Nephron progenitor cell (in vitro differentiated cells): ENCODE measurements at regions not wholly inside any gene's neighbourhood (a gene's known extent, or its start where the extent isn't known, plus 50 kb on each side); places are given as distances from the start of the nearest gene placed in this dataset.

Experiments used
- DNase-seq: peaks from one replicate; pipeline ENCODE4 v3.0.0; 2021
- H3K27ac Mint-ChIP-seq: 2 replicates; pipeline ENCODE4 v1.8.0; 2021; ENCODE audit warnings: mild to moderate bottlenecking, moderate library complexity, mixed read lengths
- H3K27me3 Mint-ChIP-seq: 2 replicates; pipeline ENCODE4 v1.8.0; 2021; ENCODE audit warnings: mild to moderate bottlenecking, low read depth, mixed read lengths; ENCODE audit not compliant: poor library complexity
- H3K36me3 Mint-ChIP-seq: 2 replicates; pipeline ENCODE4 v1.8.0; 2021; ENCODE audit warnings: low read depth, mixed read lengths
- H3K4me1 Mint-ChIP-seq: 2 replicates; pipeline ENCODE4 v1.8.0; 2021; ENCODE audit warnings: mixed read lengths
- H3K4me3 Mint-ChIP-seq: 2 replicates; pipeline ENCODE4 v1.8.0; 2021; ENCODE audit warnings: mild to moderate bottlenecking, moderate library complexity, mixed read lengths
- H3K9me3 Mint-ChIP-seq: 2 replicates; pipeline ENCODE4 v1.8.0; 2021; ENCODE audit warnings: mild to moderate bottlenecking, moderate library complexity, mixed read lengths
- TF ChIP-seq, protein P1 (sequence below): fragments of 200-600 bp; sonication (generic); IDR thresholded peaks from 2 replicates; pipeline ENCODE4 v1.5.0; 2021; ENCODE audit warnings: antibody characterized with exemption

DNA sequence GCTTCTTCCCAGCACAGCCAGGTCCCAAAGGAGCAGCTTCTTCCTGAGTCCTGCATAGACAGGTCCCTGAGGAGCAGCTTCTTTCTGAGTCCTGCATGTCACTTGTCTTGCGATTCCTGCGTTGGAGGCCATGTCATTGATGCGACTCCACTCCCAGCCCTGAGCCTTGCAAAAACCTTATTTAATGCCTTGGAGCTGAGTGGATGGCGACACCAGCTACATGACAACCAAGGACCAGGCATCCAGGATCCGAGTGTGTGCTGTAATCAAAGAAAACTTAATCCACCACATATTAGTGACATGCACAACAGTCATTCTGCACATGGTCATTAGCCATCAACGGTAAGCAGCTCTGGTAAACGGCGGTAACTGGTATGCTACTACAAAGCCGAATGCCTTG lies 315.8 kb downstream of the TEX29 start:
- no peak overlapping the region for H3K4me3 Mint-ChIP-seq
- TF ChIP-seq, protein P1, sequence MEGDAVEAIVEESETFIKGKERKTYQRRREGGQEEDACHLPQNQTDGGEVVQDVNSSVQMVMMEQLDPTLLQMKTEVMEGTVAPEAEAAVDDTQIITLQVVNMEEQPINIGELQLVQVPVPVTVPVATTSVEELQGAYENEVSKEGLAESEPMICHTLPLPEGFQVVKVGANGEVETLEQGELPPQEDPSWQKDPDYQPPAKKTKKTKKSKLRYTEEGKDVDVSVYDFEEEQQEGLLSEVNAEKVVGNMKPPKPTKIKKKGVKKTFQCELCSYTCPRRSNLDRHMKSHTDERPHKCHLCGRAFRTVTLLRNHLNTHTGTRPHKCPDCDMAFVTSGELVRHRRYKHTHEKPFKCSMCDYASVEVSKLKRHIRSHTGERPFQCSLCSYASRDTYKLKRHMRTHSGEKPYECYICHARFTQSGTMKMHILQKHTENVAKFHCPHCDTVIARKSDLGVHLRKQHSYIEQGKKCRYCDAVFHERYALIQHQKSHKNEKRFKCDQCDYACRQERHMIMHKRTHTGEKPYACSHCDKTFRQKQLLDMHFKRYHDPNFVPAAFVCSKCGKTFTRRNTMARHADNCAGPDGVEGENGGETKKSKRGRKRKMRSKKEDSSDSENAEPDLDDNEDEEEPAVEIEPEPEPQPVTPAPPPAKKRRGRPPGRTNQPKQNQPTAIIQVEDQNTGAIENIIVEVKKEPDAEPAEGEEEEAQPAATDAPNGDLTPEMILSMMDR: no peak
- H3K36me3 Mint-ChIP-seq: no peaks in the 10 kb centered on the region
- peaks cover 19% of the 10 kb centered on the region for H3K27me3 Mint-ChIP-seq
- no peak for DNase-seq
- peaks cover 36% of the 10 kb centered on the region for H3K4me1 Mint-ChIP-seq
- no peaks in the 10 kb centered on the region for H3K9me3 Mint-ChIP-seq
- H3K27ac Mint-ChIP-seq: no peak overlapping the region

DNA sequence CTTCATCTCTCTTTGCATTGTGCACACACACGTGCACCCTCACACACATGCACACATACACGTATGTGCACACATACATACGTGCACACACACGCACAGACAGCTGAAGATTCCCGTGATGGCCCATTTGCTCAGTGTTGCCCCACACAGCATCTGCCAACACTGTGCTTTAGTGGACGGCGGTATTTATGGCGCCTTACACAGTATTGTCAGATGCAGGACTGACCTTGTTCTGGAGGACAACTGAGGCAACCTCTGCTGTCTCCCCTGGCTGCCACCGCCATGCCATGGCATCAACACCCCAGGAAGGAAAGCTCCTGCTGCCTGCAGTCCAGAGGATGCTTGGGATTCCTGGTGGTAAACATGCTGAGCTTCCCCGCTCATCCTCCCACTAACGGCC lies 316.4 kb downstream of the TEX29 start:
- Mint-ChIP-seq H3K9me3 (no peaks in the 10 kb centered on the region), H3K27me3 (peaks cover 19% of the 10 kb centered on the region), H3K27ac (no peak overlapping the region), H3K36me3 (no peaks in the 10 kb centered on the region), H3K4me3 (no peak overlapping the region), H3K4me1 (peaks cover 36% of the 10 kb centered on the region)
- TF ChIP-seq, protein P1: no peak
- no peak for DNase-seq

DNA sequence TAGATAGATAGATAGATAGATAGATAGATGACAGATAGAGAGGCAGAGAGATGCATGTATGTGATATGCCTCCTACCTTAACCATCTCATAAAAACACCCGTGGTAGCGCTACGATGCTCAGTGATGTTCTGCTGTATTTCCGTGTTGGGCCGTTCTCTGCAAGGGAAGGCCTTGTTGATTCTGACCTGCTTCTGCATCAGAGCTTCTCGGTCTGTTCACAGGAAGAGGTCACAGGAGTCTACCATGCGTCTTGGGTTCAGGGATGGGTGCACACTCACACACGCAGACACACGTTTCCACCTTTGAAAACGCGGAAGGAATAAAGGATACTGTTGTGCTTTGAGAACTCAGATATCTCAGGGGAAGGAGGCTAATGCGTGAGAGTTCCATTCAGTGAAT lies 316.9 kb downstream of the TEX29 start:
- Mint-ChIP-seq H3K36me3 (no peaks in the 10 kb centered on the region), H3K27ac (no peak overlapping the region), H3K4me3 (no peak overlapping the region), H3K9me3 (no peaks in the 10 kb centered on the region), H3K27me3 (peaks cover 19% of the 10 kb centered on the region), H3K4me1 (peaks cover 33% of the 10 kb centered on the region)
- no peak for DNase-seq
- TF ChIP-seq, protein P1: no peak

DNA sequence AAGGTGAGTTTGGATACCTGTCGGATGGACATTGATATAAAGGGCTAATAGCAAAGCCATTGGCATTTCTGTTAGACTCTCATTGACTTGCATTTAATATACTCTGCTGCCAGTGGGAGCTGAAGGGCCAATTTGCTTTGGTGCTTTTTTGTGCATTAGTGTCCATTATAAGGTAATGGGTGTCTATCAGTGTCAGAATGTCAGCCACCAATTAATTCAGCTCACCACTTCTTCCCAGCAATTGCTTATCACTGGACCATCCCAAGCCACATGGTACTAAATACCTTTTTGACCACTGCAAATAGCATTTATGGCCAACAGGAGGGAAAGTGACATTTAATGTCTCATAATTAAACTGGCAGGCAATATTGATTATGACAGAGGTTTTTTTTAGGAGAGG lies 317.8 kb downstream of the TEX29 start:
- H3K9me3 Mint-ChIP-seq: no peaks in the 10 kb centered on the region
- no peak for DNase-seq
- H3K27ac Mint-ChIP-seq: no peak overlapping the region
- peaks cover 25% of the 10 kb centered on the region for H3K4me1 Mint-ChIP-seq
- TF ChIP-seq, protein P1: no peak
- H3K4me3 Mint-ChIP-seq: no peak overlapping the region
- peaks cover 21% of the 10 kb centered on the region for H3K27me3 Mint-ChIP-seq
- no peaks in the 10 kb centered on the region for H3K36me3 Mint-ChIP-seq

DNA sequence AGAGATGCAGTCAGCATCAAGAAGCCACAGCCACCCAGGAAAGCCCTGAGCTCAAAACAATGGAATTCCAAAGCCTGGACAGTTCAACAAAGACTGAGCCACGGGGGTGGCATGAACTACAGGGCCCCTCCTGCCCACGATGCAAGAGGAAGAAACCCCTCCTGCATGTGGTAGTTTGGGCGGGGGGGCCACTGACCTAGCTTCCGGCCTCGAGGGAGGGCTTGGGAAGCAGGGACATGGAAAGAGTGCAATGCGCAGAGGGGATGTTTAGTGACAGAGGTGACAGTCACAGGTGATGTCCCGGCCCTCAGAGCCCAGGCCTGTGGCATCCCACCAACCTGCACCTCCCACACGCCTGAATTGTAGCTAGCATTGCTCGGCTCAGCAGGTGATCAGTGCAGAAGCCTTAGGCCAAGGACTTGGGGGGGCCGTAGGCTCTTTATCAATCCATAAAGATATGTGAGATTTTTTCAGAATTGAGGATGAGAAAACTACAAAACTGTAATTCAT lies 318.8 kb downstream of the TEX29 start:
- DNase-seq: no peak
- H3K36me3 Mint-ChIP-seq: no peaks in the 10 kb centered on the region
- peaks cover 19% of the 10 kb centered on the region for H3K4me1 Mint-ChIP-seq
- TF ChIP-seq, protein P1: no peak
- H3K4me3 Mint-ChIP-seq: no peak overlapping the region
- peaks cover 22% of the 10 kb centered on the region for H3K27me3 Mint-ChIP-seq
- H3K27ac Mint-ChIP-seq: no peak overlapping the region
- H3K9me3 Mint-ChIP-seq: no peaks in the 10 kb centered on the region

DNA sequence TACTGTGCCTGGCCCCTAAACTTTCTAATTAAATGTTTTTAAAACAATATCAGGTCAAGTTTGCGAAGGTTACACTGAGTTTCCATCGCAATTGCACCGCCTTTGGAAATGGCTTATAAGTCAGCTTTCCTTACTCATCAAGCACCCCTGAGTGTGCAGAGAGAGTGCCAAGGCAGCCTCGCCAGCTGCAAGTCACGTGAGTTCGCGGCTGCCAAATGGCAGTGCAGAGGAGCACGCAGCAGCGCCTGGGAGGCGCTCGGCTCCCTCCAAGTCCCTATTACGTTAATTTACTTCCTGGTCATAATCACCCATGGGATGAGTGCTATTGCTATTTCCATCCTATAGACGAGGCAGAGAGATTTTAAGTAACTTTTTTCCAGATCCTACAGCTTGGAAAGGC lies 319.6 kb downstream of the TEX29 start:
- H3K27ac Mint-ChIP-seq: no peak overlapping the region
- H3K36me3 Mint-ChIP-seq: no peaks in the 10 kb centered on the region
- DNase-seq: no peak
- H3K4me3 Mint-ChIP-seq: no peak overlapping the region
- H3K9me3 Mint-ChIP-seq: no peaks in the 10 kb centered on the region
- H3K27me3 Mint-ChIP-seq: peaks cover 19% of the 10 kb centered on the region
- TF ChIP-seq, protein P1: no peak
- H3K4me1 Mint-ChIP-seq: peaks cover 13% of the 10 kb centered on the region
